Activated CD4-positive, alpha-beta T cell treated with anti-CD3 and anti-CD28 coated beads, Interleukin-2, amount 50 U/mL, for 24 hours (primary cell): ENCODE measurements at regions not wholly inside any gene's neighbourhood (a gene's known extent, or its start where the extent isn't known, plus 50 kb on each side); places are given as distances from the start of the nearest gene placed in this dataset.

Experiments
- DNase-seq, 2 donors: peaks; one replicate each; pipeline ENCODE4 v3.0.0-alpha.2; 2020; ENCODE audit warnings: low read depth in 1 of 2, low spot score in 1 of 2

DNA sequence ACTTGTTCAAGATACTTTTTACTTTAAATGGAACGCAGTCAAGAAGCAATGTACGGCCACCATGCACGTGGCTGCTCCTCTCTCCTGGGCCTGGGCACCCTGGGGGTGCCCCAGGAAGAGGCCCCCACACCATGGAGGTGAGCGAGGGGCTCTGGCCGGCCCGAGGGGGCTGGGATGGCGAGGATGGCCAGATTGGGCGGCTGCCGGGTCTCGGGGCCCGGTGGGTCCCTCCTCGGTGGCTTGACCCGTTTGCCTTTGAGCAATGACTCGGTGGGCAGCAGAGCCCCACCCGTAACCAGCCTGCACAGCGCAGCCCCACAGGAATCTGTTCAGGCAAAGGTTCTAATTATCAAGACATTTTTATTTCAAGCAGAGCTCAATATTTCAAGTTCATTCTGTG, 167.4 kb downstream of the BRD1 start:
- DNase-seq, result no peak

DNA sequence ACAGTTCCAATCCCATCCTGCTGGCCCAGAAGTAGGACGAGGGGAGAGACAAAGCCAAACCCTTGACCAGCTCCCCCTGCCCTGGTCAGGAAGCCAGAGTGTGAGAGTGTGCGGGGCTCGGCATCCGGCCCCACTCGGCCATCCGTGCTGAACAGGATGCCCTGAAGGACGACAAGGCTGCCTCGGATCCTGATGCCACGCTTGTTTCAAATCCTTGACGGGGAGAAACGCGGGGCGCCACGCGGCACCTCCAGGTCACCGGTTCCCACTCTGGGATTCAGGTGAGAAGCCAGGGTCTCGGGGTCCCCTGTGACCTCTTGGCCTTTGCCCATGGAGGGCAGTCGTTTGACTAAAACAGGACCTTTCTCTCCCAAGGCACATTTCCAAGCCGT, 167.8 kb downstream of the BRD1 start:
- DNase-seq, result no peak

DNA sequence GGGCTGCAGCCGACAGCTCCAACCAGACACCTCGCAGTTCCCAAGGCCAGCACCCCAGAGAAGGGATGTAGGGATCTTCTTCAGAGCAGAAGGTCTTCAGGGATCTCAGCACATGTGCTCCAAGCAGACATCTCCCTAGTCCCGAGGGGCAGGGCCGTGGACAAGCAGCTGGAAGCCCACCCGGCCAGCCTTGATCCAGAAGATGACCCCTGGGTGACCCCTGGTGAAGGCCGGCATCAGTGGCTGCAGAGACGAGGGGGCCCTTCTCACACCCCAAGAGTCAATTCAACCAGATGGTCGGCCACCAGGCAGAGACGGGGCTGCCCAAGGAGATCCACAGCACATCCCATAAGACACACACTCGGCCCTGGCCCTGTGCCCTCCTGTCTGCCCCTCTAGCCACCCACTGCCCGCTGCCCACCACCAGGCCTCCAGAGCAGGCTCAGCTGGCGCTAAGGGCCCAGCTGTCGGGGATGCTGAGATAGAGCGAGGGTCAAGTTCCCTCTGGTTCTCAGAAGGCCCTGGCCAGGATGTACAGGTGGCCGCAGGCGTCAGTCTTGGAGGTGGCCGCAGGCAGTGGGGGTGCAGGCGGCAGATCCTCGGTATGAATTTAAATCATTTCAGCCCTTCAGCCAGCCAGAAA, 168.3 kb downstream of the BRD1 start:
- DNase-seq, result no peak

DNA sequence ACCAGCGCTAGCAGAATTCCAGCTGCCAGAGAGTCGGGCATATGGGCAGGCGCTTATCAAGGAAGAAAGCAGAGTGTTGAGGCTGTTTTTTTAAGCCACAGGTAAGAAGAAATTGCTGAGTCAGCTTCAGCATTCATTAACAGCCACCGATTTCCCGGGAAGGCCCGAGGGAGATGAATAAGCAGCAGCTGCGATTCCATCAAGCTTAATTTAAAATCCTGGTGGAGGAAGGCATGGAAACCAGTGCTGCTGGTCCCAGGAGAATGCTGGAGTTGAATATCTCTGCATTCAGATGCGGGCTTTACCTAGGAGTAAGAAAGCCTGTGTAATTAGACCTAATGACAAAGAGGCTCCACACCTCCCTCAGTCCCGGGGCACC, 168.8 kb downstream of the BRD1 start:
- no peak for DNase-seq

- no peak for DNase-seq
Observed at GRCh38 chr22:49657974-49658590, 169.6 kb downstream of the BRD1 start.

DNA sequence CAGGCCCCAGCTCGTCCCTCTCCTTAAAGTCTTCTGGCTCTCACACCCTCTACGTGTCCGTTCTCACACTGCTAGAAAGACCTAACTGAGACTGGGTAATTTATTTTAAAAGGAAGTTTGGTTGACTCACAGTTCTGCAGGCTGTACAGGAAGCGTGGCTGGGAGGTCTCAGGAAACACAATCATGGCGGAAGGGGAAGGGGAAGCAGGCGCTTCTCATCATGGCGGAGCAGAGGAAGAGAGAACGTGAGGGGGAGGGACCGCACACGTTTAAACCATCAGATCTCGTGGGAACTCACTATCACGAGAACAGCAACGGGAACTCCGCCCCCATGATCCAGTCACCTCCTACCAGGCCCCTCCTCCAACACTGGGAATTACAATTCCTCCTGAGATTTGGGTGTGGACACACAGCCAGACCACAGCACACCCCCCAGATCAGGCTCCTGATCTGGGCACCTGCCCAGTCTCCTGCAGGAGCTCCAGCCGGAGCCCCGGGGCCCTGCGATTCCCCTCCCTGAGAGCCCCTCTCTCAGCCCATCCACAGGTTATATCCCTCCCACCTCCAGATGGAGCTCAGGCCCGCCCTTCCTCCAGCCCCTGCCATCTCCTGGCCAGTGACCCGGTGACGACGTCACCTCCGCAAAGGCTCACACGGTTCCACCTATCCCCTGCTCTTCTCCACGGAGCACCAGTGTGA, 170.2 kb downstream of the BRD1 start:
- DNase-seq, result peak; percentile 34 to 77

DNA sequence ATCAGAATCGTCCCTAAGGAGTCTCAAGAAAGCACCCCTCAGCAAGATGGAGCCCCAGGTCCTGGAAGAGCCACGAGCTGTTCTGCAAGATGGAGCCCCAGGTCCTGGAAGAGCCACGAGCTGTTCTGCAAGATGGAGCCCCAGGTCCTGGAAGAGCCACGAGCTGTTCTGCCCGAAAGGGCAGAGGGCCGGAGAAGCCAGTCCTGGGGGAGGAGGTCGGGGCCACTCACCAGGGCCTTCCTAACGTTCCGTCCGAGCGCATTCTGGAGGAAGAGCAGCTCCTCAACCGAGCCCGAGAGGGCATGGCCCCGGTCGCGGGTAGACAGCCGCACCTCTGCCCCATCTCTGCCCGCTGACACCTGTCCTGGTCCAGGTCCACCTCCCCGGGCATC, 170.8 kb downstream of the BRD1 start:
- DNase-seq, result peak in 1 of 2 donors; percentile 37

DNA sequence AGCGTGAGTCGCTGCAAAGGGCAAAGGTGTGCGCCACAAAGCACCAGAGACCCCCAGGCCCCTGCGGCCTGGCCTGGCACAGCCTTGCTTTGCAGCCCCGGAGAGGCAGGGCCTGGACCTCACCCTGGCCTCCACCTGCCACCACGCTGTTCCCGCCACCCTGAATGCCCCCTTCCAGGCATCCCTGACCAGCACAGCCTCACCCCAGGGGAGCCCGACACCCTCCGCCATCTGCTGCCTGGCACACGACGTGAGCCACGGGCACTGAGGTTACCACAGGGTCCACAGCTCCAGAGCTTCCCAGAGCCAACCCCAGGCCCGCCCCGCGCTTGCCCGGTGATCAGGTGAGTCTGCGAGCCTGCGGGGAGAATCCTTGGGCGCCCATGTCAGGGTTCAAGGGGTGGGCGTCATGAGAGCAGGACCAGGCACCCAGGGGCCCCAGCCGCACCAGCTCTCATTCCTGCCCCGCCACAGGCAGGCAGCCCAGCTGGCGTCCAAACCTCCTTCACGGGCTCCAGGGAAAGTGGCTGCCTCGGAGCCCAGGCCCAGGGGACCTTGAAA, 171.3 kb downstream of the BRD1 start:
- DNase-seq, result no peak

GRCh38 chr22:49655168-49655812, 172.4 kb downstream of the BRD1 start:
- no peak for DNase-seq

DNA sequence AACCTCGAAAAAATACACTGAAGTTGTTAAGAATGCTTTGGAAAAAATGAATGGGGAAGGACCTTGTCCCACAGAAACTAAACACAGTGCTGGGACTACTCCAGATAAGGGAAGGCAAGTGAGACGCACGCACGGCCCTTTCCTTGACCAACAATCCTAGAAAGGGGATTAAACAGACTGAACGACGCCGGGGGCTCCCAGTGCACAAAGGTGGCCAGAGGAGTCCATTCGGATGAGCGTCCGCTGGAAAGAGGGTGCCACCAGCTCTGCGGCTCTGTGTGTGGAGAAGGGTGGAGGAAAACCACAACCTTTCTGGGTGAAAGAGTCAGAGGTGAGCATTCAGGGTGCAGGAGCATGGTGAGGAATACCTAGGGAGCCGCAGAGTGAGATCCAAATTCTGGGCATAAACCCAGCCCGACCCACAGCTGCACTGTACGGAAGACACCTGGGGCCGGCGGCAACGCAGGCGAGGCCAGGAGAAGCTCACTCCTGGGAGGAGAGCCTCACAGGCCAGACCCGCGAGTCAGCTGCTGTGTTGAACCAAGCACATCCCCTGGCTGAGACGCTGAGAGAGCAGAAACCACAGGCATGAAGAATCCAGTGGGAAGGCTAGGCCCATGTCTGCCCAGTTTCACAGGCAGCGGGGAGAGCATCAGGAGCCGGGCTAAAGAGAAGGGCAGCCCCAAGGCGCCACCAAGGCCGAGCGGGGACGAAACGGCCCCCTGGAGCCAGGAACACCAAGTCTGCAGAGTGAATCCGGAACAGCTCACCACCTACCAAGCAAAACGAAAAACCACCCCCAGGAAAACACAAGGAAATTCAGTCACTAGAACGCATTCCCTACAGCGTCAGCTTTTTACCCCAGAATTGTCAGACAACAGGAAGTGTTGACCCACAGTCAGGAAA, 177.1 kb downstream of the BRD1 start:
- no peak for DNase-seq

DNA sequence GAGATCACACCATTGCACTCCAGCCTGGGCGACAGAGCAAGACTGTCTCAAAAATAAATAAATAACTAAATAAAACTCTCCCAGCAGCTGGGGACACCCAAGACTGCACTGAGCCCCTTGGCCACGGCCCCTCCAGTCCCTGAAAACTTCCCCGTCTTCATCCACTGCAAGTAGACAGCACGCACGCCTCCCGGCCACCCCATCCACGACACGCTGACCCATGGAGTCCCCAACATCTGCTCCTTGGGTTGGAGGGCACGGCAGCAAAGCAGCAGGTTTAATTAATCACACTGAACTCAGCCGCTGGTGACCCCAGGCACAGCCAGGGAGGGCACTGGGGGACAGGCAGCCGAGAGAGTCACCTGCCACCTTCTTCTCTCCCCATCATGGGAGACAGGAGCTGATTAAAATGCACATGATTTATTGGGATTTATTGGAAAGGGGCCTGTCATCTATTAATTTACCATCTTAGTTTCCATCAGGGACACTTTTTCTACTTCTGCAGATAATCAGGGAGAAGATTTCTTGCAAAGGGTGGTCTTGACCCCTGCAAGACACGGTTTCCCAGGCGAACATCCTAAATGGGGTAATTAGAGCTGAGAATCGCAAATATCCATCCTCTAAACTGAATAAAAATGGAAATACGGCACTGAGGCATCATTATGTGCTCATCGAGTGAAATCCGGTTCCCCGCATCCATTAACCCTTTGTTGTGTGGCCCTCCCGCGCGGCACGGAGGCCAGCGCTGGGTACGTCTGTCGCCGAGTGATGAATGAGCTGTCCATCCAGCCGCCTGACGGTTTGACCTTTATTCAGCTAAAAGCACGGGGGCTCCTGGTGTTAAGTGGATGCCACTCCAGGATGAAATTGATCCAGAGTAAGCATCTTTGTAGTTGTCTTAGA, 178.3 kb downstream of the BRD1 start:
- no peak for DNase-seq

GRCh38 chr22:49648053-49648452, 179.6 kb downstream of the BRD1 start:
- DNase-seq, result no peak

GRCh38 chr22:49647627-49648026, 180.0 kb downstream of the BRD1 start:
- DNase-seq, result no peak

- no peak for DNase-seq
Observed at GRCh38 chr22:49646876-49647275, 180.8 kb downstream of the BRD1 start.

- no peak for DNase-seq
Observed at GRCh38 chr22:49645791-49646550, 181.7 kb downstream of the BRD1 start.

- no peak for DNase-seq
Observed at GRCh38 chr22:49645257-49645656, 182.4 kb downstream of the BRD1 start.

DNA sequence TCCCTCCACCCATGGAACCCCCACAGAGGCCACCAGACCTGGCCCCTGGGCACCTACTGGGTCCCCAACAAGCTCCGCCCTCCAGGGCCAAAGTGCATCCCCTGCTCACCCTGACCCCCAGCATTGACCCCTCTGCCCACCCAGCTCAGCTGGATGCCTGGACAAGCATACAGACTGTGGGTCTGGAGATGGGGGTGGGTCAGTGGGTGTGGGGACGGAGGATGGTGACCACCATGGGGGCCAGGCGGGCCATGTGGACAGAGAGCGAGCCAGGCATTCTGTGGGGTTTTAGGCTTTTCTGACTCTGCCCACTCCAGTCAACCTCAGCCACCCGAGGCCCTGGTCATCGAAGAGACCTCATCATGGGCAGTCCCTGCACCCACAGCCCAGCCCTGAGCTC, 183.7 kb downstream of the BRD1 start:
- no peak for DNase-seq

- DNase-seq, result no peak
Observed at GRCh38 chr22:49643466-49643865, 184.2 kb downstream of the BRD1 start.

GRCh38 chr22:49642741-49643140, 184.9 kb downstream of the BRD1 start:
- DNase-seq, result no peak
